ENCODE measurements at regions not wholly inside any gene's neighbourhood (a gene's known extent, or its start where the extent isn't known, plus 50 kb on each side); places are given as distances from the start of the nearest gene placed in this dataset.

- TF ChIP-seq CREB1 (IDR thresholded peaks at IDR 0.05; ENCODE audit: low read depth) (no peak), USF1 (IDR thresholded peaks at IDR 0.05) (no peak), YY1 (IDR thresholded peaks at IDR 0.05; ENCODE audit: low read depth) (no peak), TEAD4 (IDR thresholded peaks at IDR 0.05) (no peak), REST (IDR thresholded peaks at IDR 0.05; ENCODE audit: low read depth) (no peak), CEBPB (IDR thresholded peaks at IDR 0.05) (no peak), RAD21 (IDR thresholded peaks at IDR 0.05; ENCODE audit: low read depth) (no peak), MAX (IDR thresholded peaks at IDR 0.05) (no peak)
These were observed 451.7 kb downstream of the AGTPBP1 start for GRCh38 chr9:85290019-85290418.

GRCh38 chr9:85289142-85289541, 452.6 kb downstream of the AGTPBP1 start:
- TF ChIP-seq EGR1 (IDR thresholded peaks at IDR 0.05) (no peak), TAF1 (IDR thresholded peaks at IDR 0.05; ENCODE audit: low read depth) (no peak), FOXM1 (IDR thresholded peaks at IDR 0.05; ENCODE audit: borderline replicate concordance, low read depth) (no peak), YY1 (IDR thresholded peaks at IDR 0.05; ENCODE audit: low read depth) (no peak), USF1 (IDR thresholded peaks at IDR 0.05) (no peak), TEAD4 (IDR thresholded peaks at IDR 0.05) (no peak)

GRCh38 chr9:85283421-85283820, 458.3 kb downstream of the AGTPBP1 start:
- TF ChIP-seq YY1 (IDR thresholded peaks at IDR 0.05; ENCODE audit: low read depth) = no peak
- TF ChIP-seq ZBTB7A (IDR thresholded peaks at IDR 0.05; ENCODE audit: low read depth) = no peak
- no peak for TF ChIP-seq RAD21 (IDR thresholded peaks at IDR 0.05; ENCODE audit: low read depth)
- TF ChIP-seq MAX (IDR thresholded peaks at IDR 0.05) = no peak
- no peak for TF ChIP-seq EGR1 (IDR thresholded peaks at IDR 0.05)
- no peak for TF ChIP-seq REST (IDR thresholded peaks at IDR 0.05; ENCODE audit: low read depth)
- no peak for TF ChIP-seq CEBPB (IDR thresholded peaks at IDR 0.05)
- TF ChIP-seq USF1 (IDR thresholded peaks at IDR 0.05) = no peak
- no peak for TF ChIP-seq TCF12 (IDR thresholded peaks at IDR 0.05; ENCODE audit: low read depth)
- TF ChIP-seq FOXM1 (IDR thresholded peaks at IDR 0.05; ENCODE audit: borderline replicate concordance, low read depth) = no peak
- TF ChIP-seq NFIC (IDR thresholded peaks at IDR 0.05) = no peak
- TF ChIP-seq CREB1 (IDR thresholded peaks at IDR 0.05; ENCODE audit: low read depth) = no peak
- TF ChIP-seq TEAD4 (IDR thresholded peaks at IDR 0.05) = no peak

GRCh38 chr9:85278769-85279168, 463.0 kb downstream of the AGTPBP1 start:
- TF ChIP-seq EGR1 (IDR thresholded peaks at IDR 0.05) (no peak), FOXM1 (IDR thresholded peaks at IDR 0.05; ENCODE audit: borderline replicate concordance, low read depth) (no peak), YY1 (IDR thresholded peaks at IDR 0.05; ENCODE audit: low read depth) (no peak), TCF12 (IDR thresholded peaks at IDR 0.05; ENCODE audit: low read depth) (no peak), TAF1 (IDR thresholded peaks at IDR 0.05; ENCODE audit: low read depth) (no peak), RAD21 (IDR thresholded peaks at IDR 0.05; ENCODE audit: low read depth) (no peak), CEBPB (IDR thresholded peaks at IDR 0.05) (no peak), NFIC (IDR thresholded peaks at IDR 0.05) (no peak), USF1 (IDR thresholded peaks at IDR 0.05) (no peak), CREB1 (IDR thresholded peaks at IDR 0.05; ENCODE audit: low read depth) (no peak)

- TF ChIP-seq USF1 (IDR thresholded peaks at IDR 0.05) = no peak
- no peak for TF ChIP-seq ZBTB7A (IDR thresholded peaks at IDR 0.05; ENCODE audit: low read depth)
- no peak for TF ChIP-seq CREB1 (IDR thresholded peaks at IDR 0.05; ENCODE audit: low read depth)
- no peak for TF ChIP-seq EGR1 (IDR thresholded peaks at IDR 0.05)
- TF ChIP-seq FOXM1 (IDR thresholded peaks at IDR 0.05; ENCODE audit: borderline replicate concordance, low read depth) = no peak
- no peak for TF ChIP-seq RAD21 (IDR thresholded peaks at IDR 0.05; ENCODE audit: low read depth)
- no peak for TF ChIP-seq EP300 (IDR thresholded peaks at IDR 0.05; ENCODE audit: borderline replicate concordance)
- no peak for TF ChIP-seq TEAD4 (IDR thresholded peaks at IDR 0.05)
- no peak for TF ChIP-seq NFIC (IDR thresholded peaks at IDR 0.05)
- no peak for TF ChIP-seq YY1 (IDR thresholded peaks at IDR 0.05; ENCODE audit: low read depth)
- no peak for TF ChIP-seq MAX (IDR thresholded peaks at IDR 0.05)
- no peak for TF ChIP-seq TAF1 (IDR thresholded peaks at IDR 0.05; ENCODE audit: low read depth)
- TF ChIP-seq REST (IDR thresholded peaks at IDR 0.05; ENCODE audit: low read depth) = no peak
- no peak for TF ChIP-seq CEBPB (IDR thresholded peaks at IDR 0.05)
These were observed 465.0 kb downstream of the AGTPBP1 start for GRCh38 chr9:85276741-85277140.

All from Ishikawa (cell line).